ENCODE measurements at regions not wholly inside any gene's neighbourhood (a gene's known extent, or its start where the extent isn't known, plus 50 kb on each side); places are given as distances from the start of the nearest gene placed in this dataset.

DNA sequence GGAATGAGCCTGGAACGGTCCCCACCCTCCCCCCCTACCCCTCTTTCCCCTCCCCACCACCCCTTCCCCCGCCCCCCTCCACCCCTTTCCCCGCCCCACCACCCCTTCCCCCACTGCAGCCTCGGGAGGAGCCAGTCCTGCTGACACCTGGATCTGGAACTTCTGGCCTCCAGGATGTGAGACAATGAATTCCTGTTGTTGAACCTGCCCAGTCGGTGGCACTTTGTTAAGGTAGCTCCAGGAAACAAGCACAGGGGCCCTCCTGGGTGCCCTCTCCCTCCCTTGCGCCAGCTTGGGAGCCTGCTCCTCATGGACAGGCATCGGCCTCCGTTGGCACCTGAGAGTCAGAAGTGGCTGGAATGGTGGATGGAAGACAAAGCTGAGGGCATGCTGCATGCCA is 152.4 kb upstream of the FOXF1 start:
- TF ChIP-seq CBX8 (IDR thresholded peaks at IDR 0.05) (no peak), GATA3 (IDR thresholded peaks at IDR 0.05; ENCODE audit: borderline replicate concordance) (no peak), ESRRA (IDR thresholded peaks at IDR 0.05; ENCODE audit: borderline replicate concordance, low read length) (no peak), RAD21 (conservative IDR thresholded peaks at IDR 0.05 in 1 of 2, IDR thresholded peaks at IDR 0.05 in 1 of 2) (no peak), POLR2A (IDR thresholded peaks at IDR 0.05; ENCODE audit: low read length) (no peak), FOSB (CRISPR knock-in tag; IDR thresholded peaks at IDR 0.05) (no peak), MAX (IDR thresholded peaks at IDR 0.05) (no peak), NR3C1 (IDR thresholded peaks at IDR 0.05) (no peak)
- TF ChIP-seq, protein P1, sequence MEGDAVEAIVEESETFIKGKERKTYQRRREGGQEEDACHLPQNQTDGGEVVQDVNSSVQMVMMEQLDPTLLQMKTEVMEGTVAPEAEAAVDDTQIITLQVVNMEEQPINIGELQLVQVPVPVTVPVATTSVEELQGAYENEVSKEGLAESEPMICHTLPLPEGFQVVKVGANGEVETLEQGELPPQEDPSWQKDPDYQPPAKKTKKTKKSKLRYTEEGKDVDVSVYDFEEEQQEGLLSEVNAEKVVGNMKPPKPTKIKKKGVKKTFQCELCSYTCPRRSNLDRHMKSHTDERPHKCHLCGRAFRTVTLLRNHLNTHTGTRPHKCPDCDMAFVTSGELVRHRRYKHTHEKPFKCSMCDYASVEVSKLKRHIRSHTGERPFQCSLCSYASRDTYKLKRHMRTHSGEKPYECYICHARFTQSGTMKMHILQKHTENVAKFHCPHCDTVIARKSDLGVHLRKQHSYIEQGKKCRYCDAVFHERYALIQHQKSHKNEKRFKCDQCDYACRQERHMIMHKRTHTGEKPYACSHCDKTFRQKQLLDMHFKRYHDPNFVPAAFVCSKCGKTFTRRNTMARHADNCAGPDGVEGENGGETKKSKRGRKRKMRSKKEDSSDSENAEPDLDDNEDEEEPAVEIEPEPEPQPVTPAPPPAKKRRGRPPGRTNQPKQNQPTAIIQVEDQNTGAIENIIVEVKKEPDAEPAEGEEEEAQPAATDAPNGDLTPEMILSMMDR (IDR thresholded peaks at IDR 0.05), result no peak
- TF ChIP-seq, protein P2, sequence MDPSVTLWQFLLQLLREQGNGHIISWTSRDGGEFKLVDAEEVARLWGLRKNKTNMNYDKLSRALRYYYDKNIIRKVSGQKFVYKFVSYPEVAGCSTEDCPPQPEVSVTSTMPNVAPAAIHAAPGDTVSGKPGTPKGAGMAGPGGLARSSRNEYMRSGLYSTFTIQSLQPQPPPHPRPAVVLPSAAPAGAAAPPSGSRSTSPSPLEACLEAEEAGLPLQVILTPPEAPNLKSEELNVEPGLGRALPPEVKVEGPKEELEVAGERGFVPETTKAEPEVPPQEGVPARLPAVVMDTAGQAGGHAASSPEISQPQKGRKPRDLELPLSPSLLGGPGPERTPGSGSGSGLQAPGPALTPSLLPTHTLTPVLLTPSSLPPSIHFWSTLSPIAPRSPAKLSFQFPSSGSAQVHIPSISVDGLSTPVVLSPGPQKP (IDR thresholded peaks at IDR 0.05; ENCODE audit: low read depth, low read length), result no peak

Data from A549 (cell line).